ES-I3 (cell line): ENCODE measurements at regions not wholly inside any gene's neighbourhood (a gene's known extent, or its start where the extent isn't known, plus 50 kb on each side); places are given as distances from the start of the nearest gene placed in this dataset.

Experiments used
- H3K36me3 ChIP-seq: 2 replicates; pipeline ENCODE4 v1.6.1; 2013; ENCODE audit warnings: mild to moderate bottlenecking, low read length, control low read depth, moderate library complexity; ENCODE audit not compliant: insufficient read depth
- H3K4me1 ChIP-seq: 2 replicates; pipeline ENCODE4 v1.6.1; 2013; ENCODE audit warnings: mild to moderate bottlenecking, control low read depth, low read length; ENCODE audit not compliant: insufficient read depth
- H3K9ac ChIP-seq: 2 replicates; pipeline ENCODE4 v1.6.1; 2013; ENCODE audit warnings: low read depth, mild to moderate bottlenecking, low read length, moderate library complexity
- H3K9me3 ChIP-seq: 2 replicates; pipeline ENCODE4 v1.6.1; 2013; ENCODE audit warnings: mild to moderate bottlenecking, low read length, moderate library complexity; ENCODE audit not compliant: control insufficient read depth, insufficient read depth

GRCh38 chr10:78260680-78261079 is 227.0 kb downstream of the RPS24 start:
- no peaks in the 10 kb centered on the region for H3K36me3 ChIP-seq
- no peaks in the 10 kb centered on the region for H3K9me3 ChIP-seq
- no peak overlapping the region for H3K9ac ChIP-seq
- H3K4me1 ChIP-seq: peaks cover 7% of the 10 kb centered on the region; the same call in 1 of the 2 replicates

- Histone ChIP-seq H3K9me3 (no peaks in the 10 kb centered on the region), H3K4me1 (peaks cover under 1% of the 10 kb centered on the region; the same call in 1 of the 2 replicates), H3K36me3 (no peaks in the 10 kb centered on the region), H3K9ac (no peak overlapping the region)
Observed at GRCh38 chr10:78261291-78261690, 227.6 kb downstream of the RPS24 start.

DNA sequence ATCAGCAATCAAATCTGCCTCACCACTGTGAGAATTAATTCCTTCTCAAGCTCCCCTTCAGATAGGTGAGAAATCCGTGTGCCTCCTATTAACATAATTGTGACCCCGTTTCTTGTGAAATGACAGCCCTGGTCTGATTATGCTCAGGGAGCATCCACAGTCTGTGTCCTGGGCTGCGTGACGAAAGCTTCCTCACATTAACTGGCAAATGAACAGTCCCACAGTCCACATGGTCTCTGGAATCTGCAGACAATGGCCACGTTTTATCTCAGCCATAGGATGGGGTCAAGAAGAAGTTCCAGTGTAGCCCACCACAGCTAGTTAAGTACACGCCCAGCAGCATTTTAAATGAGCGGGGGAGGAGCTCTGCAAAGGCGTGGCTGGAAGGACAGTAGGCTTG is 229.2 kb downstream of the RPS24 start:
- Histone ChIP-seq H3K4me1 (no peaks in the 10 kb centered on the region), H3K36me3 (no peaks in the 10 kb centered on the region), H3K9ac (no peak overlapping the region), H3K9me3 (no peaks in the 10 kb centered on the region)

DNA sequence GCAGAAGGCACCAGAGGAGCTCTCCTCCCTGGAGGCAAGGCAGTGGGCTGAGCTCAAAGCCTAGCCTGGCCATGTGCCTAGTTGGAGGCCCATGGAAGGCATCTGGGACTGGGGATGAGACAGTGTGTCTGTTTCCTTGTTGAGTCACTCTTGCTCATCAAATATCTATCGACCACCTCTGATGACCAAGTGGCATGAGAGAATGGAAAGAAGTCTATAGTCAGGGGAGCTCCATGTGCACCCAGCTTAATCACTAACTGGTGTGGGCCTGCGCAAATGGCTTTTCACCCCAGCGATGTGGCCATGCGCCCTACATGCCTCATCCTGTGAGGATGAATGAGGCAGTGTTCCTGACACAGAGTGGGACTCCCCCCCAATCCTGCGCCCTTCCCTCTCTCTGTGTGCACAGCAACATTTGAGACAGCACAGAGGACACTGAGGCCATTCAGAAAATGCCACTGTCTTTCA is 229.9 kb downstream of the RPS24 start:
- Histone ChIP-seq H3K9ac (no peak overlapping the region), H3K4me1 (no peaks in the 10 kb centered on the region)

DNA sequence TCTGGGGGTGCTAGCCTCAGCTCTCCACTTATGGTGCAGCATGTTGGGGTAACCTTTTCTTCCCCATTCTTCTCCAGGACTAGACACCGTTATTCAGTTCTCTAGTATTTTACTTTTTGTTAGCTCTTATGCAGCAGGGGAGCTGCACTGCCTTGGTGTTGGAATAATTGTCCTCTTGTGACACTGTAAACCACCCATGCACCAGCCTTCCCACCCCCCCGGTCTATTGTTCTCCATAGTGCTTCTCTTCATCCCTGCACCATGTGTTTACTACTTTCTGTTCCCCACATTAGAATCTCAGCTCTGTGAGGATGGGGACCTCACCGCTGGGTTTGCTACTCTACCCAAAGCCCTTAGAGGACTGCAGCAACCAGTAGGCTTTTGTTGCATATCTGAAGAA is 230.7 kb downstream of the RPS24 start:
- Histone ChIP-seq H3K9ac (no peak overlapping the region), H3K4me1 (no peaks in the 10 kb centered on the region), H3K9me3 (no peaks in the 10 kb centered on the region), H3K36me3 (no peaks in the 10 kb centered on the region)

More for the DNA sequence above, 229.9 kb downstream of the RPS24 start:
- H3K36me3 ChIP-seq: no peaks in the 10 kb centered on the region
- no peaks in the 10 kb centered on the region for H3K9me3 ChIP-seq

DNA sequence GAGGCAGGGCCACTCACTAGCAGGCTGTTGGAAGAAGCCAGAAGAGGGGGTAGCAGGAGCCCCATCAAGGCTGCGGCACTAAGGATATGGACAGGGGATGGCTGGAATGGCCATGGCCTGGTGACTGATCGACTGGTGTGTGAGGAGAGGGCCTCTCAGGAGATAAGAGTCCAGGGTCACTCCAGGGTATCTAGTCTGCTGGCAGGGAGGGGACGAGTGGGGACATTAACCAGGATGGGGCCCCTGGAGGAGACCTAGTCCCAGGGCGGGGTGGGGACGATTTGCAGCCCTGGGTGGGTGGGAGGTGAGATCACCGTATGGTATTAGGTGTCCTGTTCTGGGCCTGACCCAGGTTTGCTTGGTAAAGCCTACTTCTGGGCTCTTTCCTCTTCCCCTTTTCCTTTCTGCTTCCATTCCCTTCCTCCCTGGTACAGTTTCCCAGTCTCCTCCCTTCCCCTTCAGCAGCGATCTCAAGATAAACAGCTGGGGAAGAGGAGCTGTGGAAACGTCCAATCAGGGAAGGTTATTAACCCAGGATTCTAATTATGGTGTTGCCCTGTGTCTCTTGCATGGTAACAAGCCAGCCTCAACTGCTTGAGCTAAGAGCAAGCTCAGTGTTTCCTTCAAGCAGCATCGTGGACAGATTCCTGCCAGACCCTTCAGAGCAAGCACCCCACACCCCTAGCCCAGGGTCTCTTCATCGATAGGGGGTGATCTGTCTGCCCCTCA is 233.2 kb downstream of the RPS24 start:
- no peaks in the 10 kb centered on the region for H3K36me3 ChIP-seq
- H3K4me1 ChIP-seq: no peaks in the 10 kb centered on the region
- H3K9me3 ChIP-seq: no peaks in the 10 kb centered on the region
- H3K9ac ChIP-seq: no peak overlapping the region

- H3K4me1 ChIP-seq: no peaks in the 10 kb centered on the region
- H3K36me3 ChIP-seq: no peaks in the 10 kb centered on the region
- 0 out of 2 replicates have a peak, but pooled peaks cover 3% of the 10 kb centered on the region for H3K9me3 ChIP-seq
- no peak overlapping the region for H3K9ac ChIP-seq
Observed at GRCh38 chr10:78267598-78267997, 233.9 kb downstream of the RPS24 start.

- Histone ChIP-seq H3K9me3 (0 out of 2 replicates have a peak, but pooled peaks cover 3% of the 10 kb centered on the region), H3K9ac (no peak overlapping the region), H3K4me1 (no peaks in the 10 kb centered on the region), H3K36me3 (no peaks in the 10 kb centered on the region)
Observed at GRCh38 chr10:78269060-78269459, 235.4 kb downstream of the RPS24 start.

DNA sequence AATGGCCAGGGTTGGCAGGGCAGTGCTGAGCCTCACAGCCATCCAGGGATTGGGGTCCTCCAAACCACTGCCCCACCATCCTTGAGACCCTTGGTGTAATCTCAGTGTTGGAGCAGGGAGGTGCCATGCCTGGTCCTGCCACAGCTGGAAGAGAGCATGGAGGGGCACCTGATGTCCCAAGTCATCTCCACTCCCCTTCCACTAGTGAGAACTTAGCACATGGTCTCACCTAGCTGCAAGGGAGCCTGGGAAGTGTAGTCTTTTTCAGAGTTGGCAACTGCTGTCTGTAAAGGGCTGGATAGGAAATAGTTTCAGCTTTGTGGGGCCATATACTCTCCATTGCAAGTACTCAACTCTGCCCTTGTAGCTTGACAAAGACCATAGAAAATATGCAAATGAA is 238.7 kb downstream of the RPS24 start:
- Histone ChIP-seq H3K9ac (no peak overlapping the region), H3K36me3 (no peaks in the 10 kb centered on the region), H3K9me3 (0 out of 2 replicates have a peak, but pooled peaks cover 3% of the 10 kb centered on the region), H3K4me1 (0 out of 2 replicates have a peak, but pooled peaks cover 3% of the 10 kb centered on the region)

DNA sequence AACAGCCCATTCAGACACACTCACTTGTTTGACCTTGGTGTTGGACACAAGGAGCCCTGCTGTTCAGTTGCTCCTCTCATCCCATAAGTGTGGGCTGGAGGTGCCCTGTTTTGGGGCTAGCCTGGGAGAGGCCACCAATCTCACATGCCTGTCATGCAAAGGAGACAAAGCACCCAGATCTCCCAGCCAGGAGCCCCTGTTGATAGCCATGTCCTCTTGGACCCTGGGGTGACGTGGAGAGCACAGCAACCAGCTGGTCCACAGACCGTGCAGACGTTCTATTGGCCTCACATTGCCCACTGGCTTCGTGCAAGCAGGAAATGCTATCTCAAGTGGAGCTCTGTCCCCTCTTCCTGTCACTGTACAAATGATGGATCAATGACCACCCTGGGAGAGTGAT is 240.8 kb downstream of the RPS24 start:
- H3K9ac ChIP-seq: no peak overlapping the region
- no peaks in the 10 kb centered on the region for H3K36me3 ChIP-seq
- H3K4me1 ChIP-seq: 0 out of 2 replicates have a peak, but pooled peaks cover 3% of the 10 kb centered on the region
- 0 out of 2 replicates have a peak, but pooled peaks cover 3% of the 10 kb centered on the region for H3K9me3 ChIP-seq

GRCh38 chr10:78276139-78276538 is 242.5 kb downstream of the RPS24 start:
- H3K4me1 ChIP-seq: 0 out of 2 replicates have a peak, but pooled peaks cover 3% of the 10 kb centered on the region
- no peak overlapping the region for H3K9ac ChIP-seq
- H3K9me3 ChIP-seq: 0 out of 2 replicates have a peak, but pooled peaks cover 3% of the 10 kb centered on the region
- H3K36me3 ChIP-seq: no peaks in the 10 kb centered on the region

GRCh38 chr10:78277314-78278057 is 243.8 kb downstream of the RPS24 start:
- H3K9me3 ChIP-seq: 0 out of 2 replicates have a peak, but pooled peaks cover under 1% of the 10 kb centered on the region

DNA sequence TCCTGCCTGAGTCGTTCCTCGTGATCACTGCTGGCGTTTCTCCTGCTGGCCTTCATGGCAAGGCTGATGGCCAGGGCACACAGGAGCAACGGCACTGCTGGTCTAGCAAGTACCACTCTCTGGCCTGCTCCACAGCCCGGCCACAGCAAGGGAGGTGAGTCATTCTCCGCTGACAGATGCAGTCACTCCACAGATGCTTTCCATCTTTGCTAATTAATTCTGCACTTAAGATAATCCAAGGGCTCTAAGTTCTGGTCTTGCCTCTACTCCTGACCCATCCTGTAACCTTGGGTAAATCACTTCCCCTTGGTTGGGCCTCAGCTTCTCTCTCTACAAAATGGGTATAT is 244.4 kb downstream of the RPS24 start:
- Histone ChIP-seq H3K36me3 (no peaks in the 10 kb centered on the region), H3K4me1 (peaks cover 7% of the 10 kb centered on the region), H3K9ac (no peak overlapping the region), H3K9me3 (no peaks in the 10 kb centered on the region)

More at GRCh38 chr10:78277314-78278057, 243.8 kb downstream of the RPS24 start:
- Histone ChIP-seq H3K4me1 (0 out of 2 replicates have a peak, but pooled peaks cover 3% of the 10 kb centered on the region), H3K36me3 (no peaks in the 10 kb centered on the region), H3K9ac (no peak overlapping the region)

DNA sequence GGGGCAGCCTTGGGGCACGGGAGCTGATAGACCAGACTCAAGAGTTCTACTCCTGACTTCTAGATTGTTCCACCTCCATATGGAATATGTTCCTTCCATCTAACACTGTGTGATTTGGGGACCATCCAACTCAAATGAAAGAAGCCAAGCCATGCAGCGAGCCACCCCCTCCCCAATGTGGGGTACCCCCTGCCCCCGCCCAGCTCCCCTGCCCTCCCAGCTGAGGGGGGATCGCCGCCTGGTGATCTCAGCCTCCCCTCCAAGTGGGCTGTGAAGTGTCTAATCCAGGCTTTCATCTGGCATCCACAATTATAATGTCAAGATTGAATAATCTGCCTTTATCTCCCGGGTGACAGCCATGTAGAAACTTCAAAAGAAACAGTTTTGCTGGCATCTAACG is 246.1 kb downstream of the RPS24 start:
- H3K36me3 ChIP-seq: no peaks in the 10 kb centered on the region
- peaks cover 10% of the 10 kb centered on the region for H3K4me1 ChIP-seq
- H3K9ac ChIP-seq: no peak overlapping the region
- H3K9me3 ChIP-seq: no peaks in the 10 kb centered on the region

GRCh38 chr10:78280604-78281003 is 246.9 kb downstream of the RPS24 start:
- Histone ChIP-seq H3K9ac (no peak overlapping the region), H3K36me3 (no peaks in the 10 kb centered on the region), H3K4me1 (peaks cover 10% of the 10 kb centered on the region), H3K9me3 (no peaks in the 10 kb centered on the region)
